ENCODE measurements at regions not wholly inside any gene's neighbourhood (a gene's known extent, or its start where the extent isn't known, plus 50 kb on each side); places are given as distances from the start of the nearest gene placed in this dataset.

GRCh38 chr18:75779450-75779849, 351.9 kb upstream of the SMIM21 start:
- TF ChIP-seq POLR2A (IDR thresholded peaks at IDR 0.05): no peak
- TF ChIP-seq, protein P1, sequence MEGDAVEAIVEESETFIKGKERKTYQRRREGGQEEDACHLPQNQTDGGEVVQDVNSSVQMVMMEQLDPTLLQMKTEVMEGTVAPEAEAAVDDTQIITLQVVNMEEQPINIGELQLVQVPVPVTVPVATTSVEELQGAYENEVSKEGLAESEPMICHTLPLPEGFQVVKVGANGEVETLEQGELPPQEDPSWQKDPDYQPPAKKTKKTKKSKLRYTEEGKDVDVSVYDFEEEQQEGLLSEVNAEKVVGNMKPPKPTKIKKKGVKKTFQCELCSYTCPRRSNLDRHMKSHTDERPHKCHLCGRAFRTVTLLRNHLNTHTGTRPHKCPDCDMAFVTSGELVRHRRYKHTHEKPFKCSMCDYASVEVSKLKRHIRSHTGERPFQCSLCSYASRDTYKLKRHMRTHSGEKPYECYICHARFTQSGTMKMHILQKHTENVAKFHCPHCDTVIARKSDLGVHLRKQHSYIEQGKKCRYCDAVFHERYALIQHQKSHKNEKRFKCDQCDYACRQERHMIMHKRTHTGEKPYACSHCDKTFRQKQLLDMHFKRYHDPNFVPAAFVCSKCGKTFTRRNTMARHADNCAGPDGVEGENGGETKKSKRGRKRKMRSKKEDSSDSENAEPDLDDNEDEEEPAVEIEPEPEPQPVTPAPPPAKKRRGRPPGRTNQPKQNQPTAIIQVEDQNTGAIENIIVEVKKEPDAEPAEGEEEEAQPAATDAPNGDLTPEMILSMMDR (IDR thresholded peaks at IDR 0.05): no peak
